ENCODE measurements at regions not wholly inside any gene's neighbourhood (a gene's known extent, or its start where the extent isn't known, plus 50 kb on each side); places are given as distances from the start of the nearest gene placed in this dataset.

GRCh38 chr5:99122976-99123375 lies 194.2 kb upstream of the CHD1 start:
- H2BK120ac ChIP-seq (ENCODE audit: low read depth, low read length), result no peak overlapping the region
- H2AK5ac ChIP-seq (ENCODE audit: low read depth, low read length), result no peak overlapping the region
- H3K18ac ChIP-seq (ENCODE audit: low read length), result no peak overlapping the region
- H2BK15ac ChIP-seq (ENCODE audit: low read length), result no peak overlapping the region
- H3K9ac ChIP-seq (ENCODE audit: low read depth, low read length, poor library complexity), result no peak overlapping the region
- H2BK12ac ChIP-seq (ENCODE audit: low read length), result no peak overlapping the region
- H3K14ac ChIP-seq (ENCODE audit: low read length), result no peak overlapping the region
- H3K79me1 ChIP-seq (ENCODE audit: low read depth, low read length), result no peaks in the 10 kb centered on the region
- H4K91ac ChIP-seq (ENCODE audit: low read depth, low read length, poor library complexity), result no peak overlapping the region
- H2BK5ac ChIP-seq (ENCODE audit: low read length), result no peak overlapping the region
- no peak overlapping the region for H3K4ac ChIP-seq (ENCODE audit: low read length)
- no peak for DNase-seq (ENCODE audit: low spot score)
- no peak overlapping the region for H3K27ac ChIP-seq (replicated peaks; ENCODE audit: low read length)
- no peak overlapping the region for H3K4me2 ChIP-seq (ENCODE audit: insufficient read depth, low read length, poor library complexity, severe bottlenecking)
- H4K8ac ChIP-seq (ENCODE audit: low read depth, low read length), result no peak overlapping the region
- no peaks in the 10 kb centered on the region for H3K4me1 ChIP-seq (ENCODE audit: control insufficient read depth in 2 of 2, insufficient read depth in 1 of 2, low read depth in 1 of 2, low read length in 2 of 2)
- H2AFZ ChIP-seq (ENCODE audit: low read length), result no peak overlapping the region
- H3K4me3 ChIP-seq (ENCODE audit: low read length in 2 of 2), result no peak overlapping the region
- no peak overlapping the region for H3K23ac ChIP-seq (ENCODE audit: low read depth, low read length, poor library complexity)
- no peaks in the 10 kb centered on the region for H3K36me3 ChIP-seq (replicated peaks in 1 of 2; ENCODE audit: control insufficient read depth in 2 of 2, insufficient read depth in 2 of 2, low read length in 2 of 2)
- H3K9me3 ChIP-seq (replicated peaks in 1 of 2; ENCODE audit: control insufficient read depth in 2 of 2, insufficient read depth in 1 of 2, low read depth in 1 of 2, low read length in 2 of 2), result no peaks in the 10 kb centered on the region
- no peaks in the 10 kb centered on the region for H3K27me3 ChIP-seq (ENCODE audit: control insufficient read depth in 3 of 3, insufficient read depth in 3 of 3, low read depth in 1 of 3, low read length in 3 of 3)

- Histone ChIP-seq H4K8ac (ENCODE audit: low read depth, low read length) (no peak overlapping the region), H2BK12ac (ENCODE audit: low read length) (no peak overlapping the region), H2BK15ac (ENCODE audit: low read length) (no peak overlapping the region), H3K27ac (replicated peaks; ENCODE audit: low read length) (no peak overlapping the region), H3K4me2 (ENCODE audit: insufficient read depth, low read length, poor library complexity, severe bottlenecking) (no peak overlapping the region), H2AFZ (ENCODE audit: low read length) (no peak overlapping the region), H3K79me1 (ENCODE audit: low read depth, low read length) (no peaks in the 10 kb centered on the region), H3K9me3 (replicated peaks in 1 of 2; ENCODE audit: control insufficient read depth in 2 of 2, insufficient read depth in 1 of 2, low read depth in 1 of 2, low read length in 2 of 2) (no peaks in the 10 kb centered on the region), H2BK120ac (ENCODE audit: low read depth, low read length) (no peak overlapping the region), H3K18ac (ENCODE audit: low read length) (no peak overlapping the region), H3K4me3 (ENCODE audit: low read length in 2 of 2) (no peak overlapping the region), H4K91ac (ENCODE audit: low read depth, low read length, poor library complexity) (no peak overlapping the region), H3K14ac (ENCODE audit: low read length) (no peak overlapping the region), H3K4ac (ENCODE audit: low read length) (no peak overlapping the region), H3K23ac (ENCODE audit: low read depth, low read length, poor library complexity) (no peak overlapping the region), H3K27me3 (ENCODE audit: control insufficient read depth in 3 of 3, insufficient read depth in 3 of 3, low read depth in 1 of 3, low read length in 3 of 3) (no peaks in the 10 kb centered on the region), H2AK5ac (ENCODE audit: low read depth, low read length) (no peak overlapping the region), H3K9ac (ENCODE audit: low read depth, low read length, poor library complexity) (no peak overlapping the region), H2BK5ac (ENCODE audit: low read length) (no peak overlapping the region), H3K36me3 (replicated peaks in 1 of 2; ENCODE audit: control insufficient read depth in 2 of 2, insufficient read depth in 2 of 2, low read length in 2 of 2) (no peaks in the 10 kb centered on the region), H3K4me1 (ENCODE audit: control insufficient read depth in 2 of 2, insufficient read depth in 1 of 2, low read depth in 1 of 2, low read length in 2 of 2) (no peaks in the 10 kb centered on the region)
- DNase-seq (ENCODE audit: low spot score), result no peak
- no CpG with 5 or more reads among the region's 3 CpGs for WGBS, 2 donors (ENCODE audit: extremely low coverage in 2 of 2, insufficient read length in 2 of 2, insufficient replicate concordance in 1 of 2)
Measured at GRCh38 chr5:99119326-99119725, 190.5 kb upstream of the CHD1 start.

GRCh38 chr5:99116526-99116925 lies 187.7 kb upstream of the CHD1 start:
- Histone ChIP-seq H2BK15ac (ENCODE audit: low read length) (no peak overlapping the region), H3K4me1 (ENCODE audit: control insufficient read depth in 2 of 2, insufficient read depth in 1 of 2, low read depth in 1 of 2, low read length in 2 of 2) (no peaks in the 10 kb centered on the region), H3K23ac (ENCODE audit: low read depth, low read length, poor library complexity) (no peak overlapping the region), H3K9me3 (replicated peaks in 1 of 2; ENCODE audit: control insufficient read depth in 2 of 2, insufficient read depth in 1 of 2, low read depth in 1 of 2, low read length in 2 of 2) (no peaks in the 10 kb centered on the region), H3K79me1 (ENCODE audit: low read depth, low read length) (no peaks in the 10 kb centered on the region), H2BK120ac (ENCODE audit: low read depth, low read length) (no peak overlapping the region), H3K27me3 (ENCODE audit: control insufficient read depth in 3 of 3, insufficient read depth in 3 of 3, low read depth in 1 of 3, low read length in 3 of 3) (no peaks in the 10 kb centered on the region), H2AK5ac (ENCODE audit: low read depth, low read length) (no peak overlapping the region), H3K18ac (ENCODE audit: low read length) (no peak overlapping the region), H3K4ac (ENCODE audit: low read length) (no peak overlapping the region), H4K8ac (ENCODE audit: low read depth, low read length) (no peak overlapping the region), H2BK12ac (ENCODE audit: low read length) (no peak overlapping the region), H3K4me2 (ENCODE audit: insufficient read depth, low read length, poor library complexity, severe bottlenecking) (no peak overlapping the region), H3K27ac (replicated peaks; ENCODE audit: low read length) (no peak overlapping the region), H3K9ac (ENCODE audit: low read depth, low read length, poor library complexity) (no peak overlapping the region), H3K14ac (ENCODE audit: low read length) (no peak overlapping the region), H4K91ac (ENCODE audit: low read depth, low read length, poor library complexity) (no peak overlapping the region), H3K4me3 (ENCODE audit: low read length in 2 of 2) (no peak overlapping the region), H2AFZ (ENCODE audit: low read length) (no peak overlapping the region), H2BK5ac (ENCODE audit: low read length) (no peak overlapping the region), H3K36me3 (replicated peaks in 1 of 2; ENCODE audit: control insufficient read depth in 2 of 2, insufficient read depth in 2 of 2, low read length in 2 of 2) (no peaks in the 10 kb centered on the region)
- WGBS, 2 donors (ENCODE audit: extremely low coverage in 2 of 2, insufficient read length in 2 of 2, insufficient replicate concordance in 1 of 2), result no CpG with 5 or more reads among the region's 4 CpGs
- no peak for DNase-seq (ENCODE audit: low spot score)

GRCh38 chr5:99109894-99110293 lies 181.1 kb upstream of the CHD1 start:
- no peaks in the 10 kb centered on the region for H3K4me1 ChIP-seq (ENCODE audit: control insufficient read depth in 2 of 2, insufficient read depth in 1 of 2, low read depth in 1 of 2, low read length in 2 of 2)
- H3K9me3 ChIP-seq (replicated peaks in 1 of 2; ENCODE audit: control insufficient read depth in 2 of 2, insufficient read depth in 1 of 2, low read depth in 1 of 2, low read length in 2 of 2), result no peaks in the 10 kb centered on the region
- H3K79me1 ChIP-seq (ENCODE audit: low read depth, low read length), result no peaks in the 10 kb centered on the region
- DNase-seq (ENCODE audit: low spot score), result no peak
- no peak overlapping the region for H3K18ac ChIP-seq (ENCODE audit: low read length)
- no peak overlapping the region for H2BK120ac ChIP-seq (ENCODE audit: low read depth, low read length)
- no peaks in the 10 kb centered on the region for H3K36me3 ChIP-seq (replicated peaks in 1 of 2; ENCODE audit: control insufficient read depth in 2 of 2, insufficient read depth in 2 of 2, low read length in 2 of 2)
- H3K4me2 ChIP-seq (ENCODE audit: insufficient read depth, low read length, poor library complexity, severe bottlenecking), result no peak overlapping the region
- no peak overlapping the region for H2AK5ac ChIP-seq (ENCODE audit: low read depth, low read length)
- H2BK15ac ChIP-seq (ENCODE audit: low read length), result no peak overlapping the region
- H3K14ac ChIP-seq (ENCODE audit: low read length), result no peak overlapping the region
- no peak overlapping the region for H3K4me3 ChIP-seq (ENCODE audit: low read length in 2 of 2)
- no CpG with 5 or more reads among the region's 4 CpGs for WGBS, 2 donors (ENCODE audit: extremely low coverage in 2 of 2, insufficient read length in 2 of 2, insufficient replicate concordance in 1 of 2)
- H4K8ac ChIP-seq (ENCODE audit: low read depth, low read length), result no peak overlapping the region
- H2AFZ ChIP-seq (ENCODE audit: low read length), result no peak overlapping the region
- H3K27ac ChIP-seq (replicated peaks; ENCODE audit: low read length), result no peak overlapping the region
- H2BK5ac ChIP-seq (ENCODE audit: low read length), result no peak overlapping the region
- H3K23ac ChIP-seq (ENCODE audit: low read depth, low read length, poor library complexity), result no peak overlapping the region
- no peak overlapping the region for H2BK12ac ChIP-seq (ENCODE audit: low read length)
- no peak overlapping the region for H4K91ac ChIP-seq (ENCODE audit: low read depth, low read length, poor library complexity)
- no peaks in the 10 kb centered on the region for H3K27me3 ChIP-seq (ENCODE audit: control insufficient read depth in 3 of 3, insufficient read depth in 3 of 3, low read depth in 1 of 3, low read length in 3 of 3)
- H3K9ac ChIP-seq (ENCODE audit: low read depth, low read length, poor library complexity), result no peak overlapping the region
- H3K4ac ChIP-seq (ENCODE audit: low read length), result no peak overlapping the region
